Renal cortex interstitium (tissue), 11 donors: ENCODE measurements at regions not wholly inside any gene's neighbourhood (a gene's known extent, or its start where the extent isn't known, plus 50 kb on each side); places are given as distances from the start of the nearest gene placed in this dataset.

Source experiments
- DNase-seq, 11 donors: peaks; one replicate each; pipeline ENCODE4 v3.0.0-alpha.2; 2013; ENCODE audit warnings: low read depth in 9 of 11, low spot score in 4 of 11; ENCODE audit errors: extremely low read depth in 1 of 11

- no peak for DNase-seq
Measured at GRCh38 chr1:243946253-243946652, 96.2 kb upstream of the AKT3 start.

DNA sequence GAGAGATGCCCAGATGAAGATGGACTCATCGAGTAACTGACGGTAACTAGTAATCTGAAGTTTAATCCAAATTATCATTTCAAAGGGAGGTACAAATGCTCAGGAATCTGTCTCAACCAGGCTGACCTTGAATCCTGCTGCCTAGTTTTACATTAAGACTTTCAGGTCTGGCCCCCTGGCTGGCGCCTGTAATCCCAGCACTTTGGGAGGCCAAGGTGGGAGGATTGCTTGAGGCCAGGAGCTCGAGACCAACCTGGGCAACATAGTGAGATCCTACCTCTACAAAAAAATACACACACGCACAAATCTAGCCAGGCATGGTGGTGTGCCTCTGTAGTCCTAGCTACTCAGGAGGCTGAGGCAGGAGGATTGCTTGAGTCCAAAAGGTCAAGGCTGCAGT lies 95.7 kb upstream of the AKT3 start:
- DNase-seq: no peak

- DNase-seq: peak in 7 of 11 donors; percentile 20 to 60 (median 41)
Measured at GRCh38 chr1:243944429-243945160, 94.6 kb upstream of the AKT3 start.

DNA sequence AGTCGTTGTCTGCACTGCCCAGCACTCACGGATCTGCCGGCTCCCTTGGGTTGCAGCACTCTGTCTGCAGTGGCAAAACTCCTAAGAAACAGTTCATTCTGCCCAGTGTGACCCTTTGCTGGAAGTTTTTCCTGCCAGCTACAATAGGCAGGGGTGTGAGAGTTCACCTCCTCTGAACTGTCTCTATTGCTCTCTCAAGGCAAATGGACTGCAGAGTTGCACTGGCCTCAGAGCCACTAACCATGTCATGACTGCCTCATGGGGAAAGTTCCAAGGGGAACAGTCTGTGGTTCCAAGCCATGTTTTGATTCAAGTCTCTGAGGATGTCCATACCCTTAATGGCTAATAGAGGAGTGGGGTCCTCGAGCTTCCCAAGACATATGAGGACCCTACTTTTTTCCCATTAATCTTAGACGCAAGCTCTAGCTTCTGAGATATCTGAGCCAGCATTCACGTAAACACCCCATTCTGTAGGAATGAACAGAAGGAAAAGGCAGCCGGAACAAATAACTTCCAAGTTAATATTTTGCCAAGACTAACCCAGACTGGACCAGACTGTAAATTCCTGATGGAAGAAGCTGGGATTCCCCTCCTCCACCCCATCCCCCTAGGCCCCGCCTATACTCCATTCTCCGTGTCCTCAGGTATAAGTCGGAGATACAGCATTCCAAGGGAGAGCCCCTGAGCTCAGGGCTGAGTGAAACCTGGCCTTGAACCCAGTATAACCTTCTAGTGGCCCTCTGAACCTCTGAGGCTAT lies 93.8 kb upstream of the AKT3 start:
- peak in 2 of 11 donors; percentile 13 to 47 for DNase-seq

DNA sequence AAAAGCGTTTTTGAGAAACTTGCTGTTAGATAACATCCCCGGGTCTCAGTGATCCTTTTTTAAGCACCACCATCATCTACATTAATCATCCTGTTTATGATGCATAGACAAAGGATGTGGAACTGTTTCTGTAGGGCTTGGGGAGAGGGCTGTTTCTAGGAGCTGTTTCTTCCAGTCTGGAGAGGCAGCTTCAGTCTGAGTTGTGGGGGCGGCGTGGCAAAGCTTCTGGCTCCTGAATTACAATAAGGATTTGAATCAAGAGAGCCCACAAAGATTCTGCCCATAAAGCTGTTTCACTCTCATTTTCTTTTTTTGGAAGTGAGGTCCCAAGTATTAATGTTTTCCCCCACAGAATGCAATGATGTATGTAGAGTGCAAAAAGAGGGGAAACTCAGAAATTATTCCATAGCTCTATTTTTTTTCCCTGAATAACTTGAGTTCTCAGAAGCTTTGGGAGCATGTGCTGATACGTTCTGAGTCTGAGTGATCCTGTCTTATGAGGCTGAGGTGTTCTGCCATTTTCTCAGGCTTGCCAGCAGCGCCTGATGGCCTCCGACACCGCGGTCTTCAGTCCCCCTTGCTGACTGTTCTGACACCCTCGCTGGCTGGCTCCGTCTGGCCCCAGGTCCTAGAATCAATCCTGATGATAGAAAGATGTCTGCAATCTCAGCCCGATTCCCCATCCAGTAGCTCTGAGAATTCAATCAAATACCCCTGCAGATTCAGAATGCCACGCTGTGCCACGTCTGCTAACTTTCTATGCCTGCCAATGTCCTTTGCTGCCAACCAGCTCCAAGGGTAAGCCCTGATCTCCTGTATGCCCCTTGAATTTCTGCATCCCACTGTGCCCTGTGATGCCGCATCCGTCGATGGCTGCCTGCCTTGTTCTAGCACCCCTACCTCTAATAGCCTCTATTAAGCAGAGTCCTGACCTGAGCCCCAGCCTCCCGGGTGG lies 92.4 kb upstream of the AKT3 start:
- DNase-seq: no peak

DNA sequence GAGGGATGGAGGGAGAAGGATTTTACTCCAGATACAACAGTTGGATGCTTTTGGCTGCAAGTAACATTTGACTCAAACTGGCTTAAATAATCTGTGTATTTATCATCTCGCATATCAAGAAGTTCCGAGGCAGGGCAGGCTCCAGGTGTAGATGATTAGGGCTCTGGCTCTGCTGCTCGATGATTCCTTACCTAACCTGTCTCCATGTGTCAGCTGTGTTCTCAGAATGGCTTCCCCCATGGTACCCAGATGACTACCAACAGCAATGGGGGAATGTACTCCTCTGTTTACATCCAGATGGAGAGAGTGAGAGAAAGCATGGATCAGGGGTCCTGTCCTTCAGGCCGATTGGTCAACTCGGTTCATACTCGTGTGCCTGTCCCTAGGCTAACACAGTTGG lies 90.4 kb upstream of the AKT3 start:
- no peak for DNase-seq

- DNase-seq: no peak
Measured at GRCh38 chr1:243939167-243939848, 89.3 kb upstream of the AKT3 start.

DNA sequence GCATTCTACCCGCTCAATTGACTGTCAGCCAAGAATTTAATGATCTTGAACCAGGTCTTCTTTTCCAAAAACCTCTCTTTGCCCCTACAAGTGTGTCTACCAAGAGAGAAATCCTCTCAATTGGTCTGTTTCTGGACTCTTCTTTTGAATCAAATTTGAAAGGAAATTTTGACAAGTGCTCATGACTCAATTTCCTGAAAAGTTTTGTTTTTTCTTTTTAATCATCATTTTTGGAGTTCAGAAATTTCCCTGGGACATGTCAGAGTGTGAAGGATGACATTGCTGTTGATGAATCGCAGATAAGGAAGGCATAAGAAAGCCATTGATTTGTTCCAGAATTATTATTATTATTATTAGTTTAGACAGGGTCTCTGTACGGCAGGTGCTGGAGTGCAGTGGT lies 88.2 kb upstream of the AKT3 start:
- DNase-seq: no peak

DNA sequence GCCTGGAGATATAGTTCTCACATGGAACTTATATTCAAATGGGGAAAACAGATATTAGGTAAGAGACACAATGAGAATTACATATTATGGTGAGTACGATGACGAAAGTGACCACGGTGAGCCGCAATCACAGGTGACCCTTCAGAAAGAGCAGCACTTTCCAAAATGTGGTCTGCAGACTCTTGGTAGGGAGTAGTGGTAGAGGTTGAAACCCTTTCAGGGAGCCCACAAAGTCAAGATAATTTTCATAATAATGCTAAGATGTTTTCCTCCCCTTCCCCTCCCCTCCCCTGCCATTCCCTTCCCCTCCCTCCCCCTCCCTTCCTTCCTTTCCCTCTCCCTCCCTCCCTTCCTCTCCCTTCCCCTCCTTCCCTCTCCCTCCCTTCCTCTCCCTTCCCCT lies 83.5 kb upstream of the AKT3 start:
- no peak for DNase-seq

- no peak for DNase-seq
Measured at GRCh38 chr1:243931957-243932356, 81.9 kb upstream of the AKT3 start.

GRCh38 chr1:243930822-243931671 lies 81.0 kb upstream of the AKT3 start:
- no peak for DNase-seq

- DNase-seq: no peak
Measured at GRCh38 chr1:243927381-243927780, 77.3 kb upstream of the AKT3 start.

- peak in 1 of 11 donors; percentile 33 for DNase-seq
Measured at GRCh38 chr1:243926803-243927245, 76.8 kb upstream of the AKT3 start.

GRCh38 chr1:243926299-243926698 lies 76.3 kb upstream of the AKT3 start:
- no peak for DNase-seq

- DNase-seq: no peak
Measured at GRCh38 chr1:243924588-243925349, 74.7 kb upstream of the AKT3 start.

DNA sequence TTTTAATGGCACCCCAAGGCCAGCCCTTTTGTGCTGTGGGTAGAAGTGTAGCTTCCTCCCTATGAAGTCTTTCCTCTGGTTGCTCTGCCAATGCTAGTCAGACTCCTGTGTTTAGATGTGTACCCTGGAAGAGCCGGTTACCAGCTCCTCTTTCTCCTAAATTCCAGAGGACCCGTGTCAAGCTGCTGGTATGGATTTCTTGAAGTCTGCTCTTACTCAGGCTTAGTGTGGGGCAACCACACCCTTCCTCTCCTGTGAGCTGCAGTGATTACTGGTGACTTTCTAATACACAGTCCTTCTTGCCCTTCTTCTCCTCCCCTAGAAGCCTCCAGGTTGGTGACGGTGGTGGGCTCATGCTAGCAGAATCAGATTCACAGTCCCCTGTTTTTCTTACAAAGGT lies 74.1 kb upstream of the AKT3 start:
- no peak for DNase-seq
